Mucosa of rectum (tissue), 2 donors: ENCODE measurements at regions not wholly inside any gene's neighbourhood (a gene's known extent, or its start where the extent isn't known, plus 50 kb on each side); places are given as distances from the start of the nearest gene placed in this dataset.
A peak's percentile ranks its signal among the peaks of the same experiment; 100 is the strongest.
"Not testable (repeated sequence)": the region's sequence is repeated elsewhere in the genome, so short reads cannot be mapped to it uniquely, and the experiment has no call there.

ENCODE experiments used
- H3K27ac ChIP-seq, 2 donors: one replicate each; pipeline ENCODE4 v1.7.0; 2013; ENCODE audit warnings: inconsistent platforms in 2 of 2, low read depth in 2 of 2, low read length in 2 of 2
- H3K27me3 ChIP-seq, 2 donors: one replicate each; pipeline ENCODE4 v1.7.0; 2013; ENCODE audit warnings: low read length in 2 of 2; ENCODE audit not compliant: control insufficient read depth in 2 of 2, insufficient read depth in 2 of 2
- H3K36me3 ChIP-seq, 2 donors: one replicate each; pipeline ENCODE4 v1.7.0; 2013; ENCODE audit warnings: low read length in 2 of 2; ENCODE audit not compliant: control insufficient read depth in 2 of 2, insufficient read depth in 2 of 2
- H3K4me1 ChIP-seq, 2 donors: one replicate each; pipeline ENCODE4 v1.7.0; 2013; ENCODE audit warnings: low read length in 2 of 2, mild to moderate bottlenecking in 1 of 2; ENCODE audit not compliant: control insufficient read depth in 2 of 2, insufficient read depth in 2 of 2
- H3K4me3 ChIP-seq, 2 donors: one replicate each; pipeline ENCODE4 v1.7.0; 2013; ENCODE audit warnings: low read length in 2 of 2
- H3K9ac ChIP-seq, 2 donors: one replicate each; pipeline ENCODE4 v1.7.0; 2013; ENCODE audit warnings: low read length in 2 of 2, low read depth in 1 of 2, mild to moderate bottlenecking in 1 of 2
- H3K9me3 ChIP-seq, 2 donors: one replicate each; pipeline ENCODE4 v1.7.0; 2013; ENCODE audit warnings: low read length in 2 of 2; ENCODE audit not compliant: control insufficient read depth in 2 of 2
- donor health status: healthy.
- donor health status: Normal muscosa, but diverticular disease.

- H3K36me3 ChIP-seq: no peaks in the 10 kb centered on the region
- peaks cover 0 to 5% of the 10 kb centered on the region in 2 donors for H3K4me1 ChIP-seq
- H3K27me3 ChIP-seq: peaks cover 19 to 21% of the 10 kb centered on the region in 2 donors
- H3K9ac ChIP-seq: no peak overlapping the region
- H3K9me3 ChIP-seq: no peaks in the 10 kb centered on the region
- no peak overlapping the region for H3K27ac ChIP-seq
- no peak overlapping the region for H3K4me3 ChIP-seq
Observed at GRCh38 chr3:184489268-184489841, 72.2 kb upstream of the EPHB3 start.

GRCh38 chr3:184491011-184491576, 70.5 kb upstream of the EPHB3 start:
- Histone ChIP-seq H3K27ac (no peak overlapping the region), H3K27me3 (peaks cover 19 to 21% of the 10 kb centered on the region in 2 donors)

GRCh38 chr3:184491867-184492615, 69.5 kb upstream of the EPHB3 start:
- Histone ChIP-seq H3K9ac (no peak overlapping the region), H3K4me1 (peaks cover 0 to 5% of the 10 kb centered on the region in 2 donors), H3K4me3 (peak overlapping the region in 1 of 2 donors; percentile 3), H3K36me3 (no peaks in the 10 kb centered on the region), H3K9me3 (no peaks in the 10 kb centered on the region), H3K27me3 (peaks cover 19 to 21% of the 10 kb centered on the region in 2 donors), H3K27ac (no peak overlapping the region)

More at GRCh38 chr3:184491011-184491576, 70.5 kb upstream of the EPHB3 start:
- Histone ChIP-seq H3K36me3 (no peaks in the 10 kb centered on the region), H3K9me3 (no peaks in the 10 kb centered on the region), H3K9ac (peak overlapping the region in 1 of 2 donors; percentile 17), H3K4me1 (peaks cover 0 to 5% of the 10 kb centered on the region in 2 donors), H3K4me3 (no peak overlapping the region)

DNA sequence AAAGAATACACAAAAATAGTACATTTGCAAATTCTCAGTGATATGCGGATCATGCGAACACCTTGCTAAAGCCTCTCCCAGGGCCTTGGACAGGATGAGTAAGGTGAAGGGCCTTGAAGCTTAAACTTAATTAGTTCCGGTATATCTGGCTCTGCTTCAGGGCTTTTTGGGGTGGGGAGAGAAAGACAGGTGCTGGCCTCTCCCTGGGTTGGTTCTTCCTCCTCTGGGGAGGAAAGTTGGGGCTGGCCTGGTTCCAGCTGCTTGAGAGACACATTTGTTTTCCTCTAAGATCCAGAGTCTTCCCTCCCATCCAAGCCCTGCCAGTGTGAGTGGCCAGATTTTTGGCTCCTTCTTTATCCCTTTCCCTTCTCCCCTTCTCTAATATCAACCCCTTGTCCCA, 64.7 kb upstream of the EPHB3 start:
- H3K27ac ChIP-seq: no peak overlapping the region
- peaks cover 16 to 20% of the 10 kb centered on the region in 2 donors for H3K27me3 ChIP-seq
- H3K9ac ChIP-seq: no peak overlapping the region
- no peaks in the 10 kb centered on the region for H3K9me3 ChIP-seq
- no peak overlapping the region for H3K4me3 ChIP-seq
- no peaks in the 10 kb centered on the region for H3K4me1 ChIP-seq
- no peaks in the 10 kb centered on the region for H3K36me3 ChIP-seq

GRCh38 chr3:184497804-184498203, 63.8 kb upstream of the EPHB3 start:
- H3K9ac ChIP-seq: no peak overlapping the region
- H3K36me3 ChIP-seq: no peaks in the 10 kb centered on the region
- H3K27ac ChIP-seq: no peak overlapping the region
- no peak overlapping the region for H3K4me3 ChIP-seq
- peaks cover 0 to 3% of the 10 kb centered on the region in 2 donors for H3K9me3 ChIP-seq
- no peaks in the 10 kb centered on the region for H3K4me1 ChIP-seq
- H3K27me3 ChIP-seq: peaks cover 13 to 16% of the 10 kb centered on the region in 2 donors

DNA sequence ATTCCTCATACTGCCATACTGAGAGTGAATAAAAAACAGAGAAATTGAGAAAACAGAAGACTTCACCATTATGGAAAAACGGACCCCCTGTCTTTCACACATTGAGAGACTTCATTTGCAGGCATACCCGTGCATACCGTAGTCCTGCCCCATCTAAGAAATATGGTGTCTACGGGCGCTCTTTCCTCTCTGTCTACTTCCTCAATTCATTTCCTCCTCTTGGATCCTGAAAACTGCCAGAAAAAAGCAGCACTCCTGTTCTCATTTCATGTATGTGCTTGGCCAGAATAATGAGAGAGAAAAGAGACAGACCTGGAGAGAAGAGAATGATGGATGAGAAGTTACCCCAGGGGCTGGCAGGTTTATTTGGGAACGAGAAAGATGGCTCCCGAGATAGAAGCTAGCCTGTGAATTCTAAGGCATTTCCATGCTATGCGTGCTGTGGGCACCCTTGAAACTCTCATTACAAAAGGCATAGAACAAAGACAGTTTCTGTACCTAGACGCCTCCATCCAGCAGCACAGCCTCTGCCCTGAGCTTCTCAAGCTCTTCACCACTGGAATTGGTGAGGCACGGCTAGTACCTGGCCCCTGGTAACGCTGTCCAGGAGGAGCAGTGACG, 62.5 kb upstream of the EPHB3 start:
- H3K27me3 ChIP-seq: peaks cover under 1 to 10% of the 10 kb centered on the region in 2 donors
- peaks cover 0 to 3% of the 10 kb centered on the region in 2 donors for H3K9me3 ChIP-seq
- H3K4me3 ChIP-seq: no peak overlapping the region
- no peaks in the 10 kb centered on the region for H3K36me3 ChIP-seq
- no peak overlapping the region for H3K9ac ChIP-seq
- no peak overlapping the region for H3K27ac ChIP-seq
- no peaks in the 10 kb centered on the region for H3K4me1 ChIP-seq

- peaks cover 0 to 8% of the 10 kb centered on the region in 2 donors for H3K27me3 ChIP-seq
- H3K9me3 ChIP-seq: peaks cover 0 to 3% of the 10 kb centered on the region in 2 donors
- H3K27ac ChIP-seq: no peak overlapping the region
- no peaks in the 10 kb centered on the region for H3K36me3 ChIP-seq
- H3K9ac ChIP-seq: no peak overlapping the region
- H3K4me3 ChIP-seq: no peak overlapping the region
- no peaks in the 10 kb centered on the region for H3K4me1 ChIP-seq
Observed at GRCh38 chr3:184500344-184500923, 61.2 kb upstream of the EPHB3 start.

DNA sequence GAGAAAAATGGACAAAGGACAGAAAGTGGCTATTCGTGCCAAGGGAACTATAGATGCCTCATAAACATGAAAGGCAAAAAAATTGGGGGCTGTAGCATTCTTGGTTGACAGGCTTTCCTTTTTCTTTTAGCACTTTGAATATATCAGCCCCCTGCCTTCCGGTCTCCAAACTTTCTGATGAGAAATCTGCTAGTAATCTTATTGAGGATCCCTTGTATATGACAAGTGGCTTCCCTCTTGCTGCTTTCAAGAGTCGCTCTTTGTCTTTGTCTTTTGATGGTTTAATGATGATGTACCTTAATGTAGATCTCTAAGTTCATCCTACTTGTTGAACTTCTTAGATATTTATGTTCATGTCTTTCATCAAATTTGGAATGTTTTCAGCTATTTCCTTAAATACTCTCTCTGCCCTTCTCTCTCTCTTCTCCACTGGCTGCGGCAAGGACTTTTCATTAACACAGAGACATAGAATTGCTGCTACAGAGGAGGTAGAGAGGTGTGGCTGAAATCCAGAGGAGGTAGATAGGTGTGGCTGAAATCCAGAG, 59.4 kb upstream of the EPHB3 start:
- no peaks in the 10 kb centered on the region for H3K4me1 ChIP-seq
- H3K36me3 ChIP-seq: no peaks in the 10 kb centered on the region
- peaks cover 2 to 8% of the 10 kb centered on the region in 2 donors for H3K27me3 ChIP-seq
- peaks cover 0 to 3% of the 10 kb centered on the region in 2 donors for H3K9me3 ChIP-seq
- H3K9ac ChIP-seq: no peak overlapping the region
- no peak overlapping the region for H3K4me3 ChIP-seq
- no peak overlapping the region for H3K27ac ChIP-seq

GRCh38 chr3:184502841-184503240, 58.7 kb upstream of the EPHB3 start:
- H3K4me1 ChIP-seq, H3K27ac ChIP-seq, H3K4me3 ChIP-seq, H3K9ac ChIP-seq, H3K36me3 ChIP-seq, H3K9me3 ChIP-seq, H3K27me3 ChIP-seq: not testable (repeated sequence)
